ENCODE measurements at regions not wholly inside any gene's neighbourhood (a gene's known extent, or its start where the extent isn't known, plus 50 kb on each side); places are given as distances from the start of the nearest gene placed in this dataset.

GRCh38 chr7:94182066-94182465 is 177.9 kb upstream of the BET1 start:
- TF ChIP-seq CTCF (IDR thresholded peaks at IDR 0.05) (no peak), POLR2AphosphoS5 (IDR thresholded peaks at IDR 0.05) (no peak)
